ENCODE measurements at regions not wholly inside any gene's neighbourhood (a gene's known extent, or its start where the extent isn't known, plus 50 kb on each side); places are given as distances from the start of the nearest gene placed in this dataset.

- H3K27ac ChIP-seq (ENCODE audit: low read length), result no peak overlapping the region
- H3K4me3 ChIP-seq (ENCODE audit: low read depth in 1 of 2, low read length in 2 of 2), result no peak overlapping the region
- peaks cover 0 to 10% of the 10 kb centered on the region in 2 donors for H3K9me3 ChIP-seq (ENCODE audit: control insufficient read depth in 1 of 2, low read length in 2 of 2)
- H3K27me3 ChIP-seq (ENCODE audit: low read depth, low read length), result no peaks in the 10 kb centered on the region
- no peaks in the 10 kb centered on the region for H3K4me1 ChIP-seq (ENCODE audit: control insufficient read depth in 1 of 2, insufficient read depth in 2 of 2, low read length in 2 of 2)
- no peaks in the 10 kb centered on the region for H3K36me3 ChIP-seq (ENCODE audit: control insufficient read depth in 1 of 2, insufficient read depth in 2 of 2, low read length in 2 of 2)
These were observed 1168.2 kb downstream of the BRD1 start for GRCh38 chr22:48659404-48659996.

- H3K27ac ChIP-seq (ENCODE audit: low read length), result no peak overlapping the region
- no peaks in the 10 kb centered on the region for H3K36me3 ChIP-seq (ENCODE audit: control insufficient read depth in 1 of 2, insufficient read depth in 2 of 2, low read length in 2 of 2)
- H3K27me3 ChIP-seq (ENCODE audit: low read depth, low read length), result no peaks in the 10 kb centered on the region
- H3K4me1 ChIP-seq (ENCODE audit: control insufficient read depth in 1 of 2, insufficient read depth in 2 of 2, low read length in 2 of 2), result no peaks in the 10 kb centered on the region
- peaks cover 0 to 6% of the 10 kb centered on the region in 2 donors for H3K9me3 ChIP-seq (ENCODE audit: control insufficient read depth in 1 of 2, low read length in 2 of 2)
- H3K4me3 ChIP-seq (ENCODE audit: low read depth in 1 of 2, low read length in 2 of 2), result no peak overlapping the region
These were observed 1168.8 kb downstream of the BRD1 start for GRCh38 chr22:48658871-48659270.

- H3K27ac ChIP-seq (ENCODE audit: low read length), result no peak overlapping the region
- H3K9me3 ChIP-seq (ENCODE audit: control insufficient read depth in 1 of 2, low read length in 2 of 2), result peaks cover 0 to 2% of the 10 kb centered on the region in 2 donors
- no peak overlapping the region for H3K4me3 ChIP-seq (ENCODE audit: low read depth in 1 of 2, low read length in 2 of 2)
- H3K4me1 ChIP-seq (ENCODE audit: control insufficient read depth in 1 of 2, insufficient read depth in 2 of 2, low read length in 2 of 2), result no peaks in the 10 kb centered on the region
- H3K36me3 ChIP-seq (ENCODE audit: control insufficient read depth in 1 of 2, insufficient read depth in 2 of 2, low read length in 2 of 2), result no peaks in the 10 kb centered on the region
- no peaks in the 10 kb centered on the region for H3K27me3 ChIP-seq (ENCODE audit: low read depth, low read length)
These were observed 1169.4 kb downstream of the BRD1 start for GRCh38 chr22:48658246-48658645.

GRCh38 chr22:48654492-48654891 lies 1173.2 kb downstream of the BRD1 start:
- Histone ChIP-seq H3K9me3 (ENCODE audit: control insufficient read depth in 1 of 2, low read length in 2 of 2) (no peaks in the 10 kb centered on the region), H3K36me3 (ENCODE audit: control insufficient read depth in 1 of 2, insufficient read depth in 2 of 2, low read length in 2 of 2) (no peaks in the 10 kb centered on the region), H3K4me1 (ENCODE audit: control insufficient read depth in 1 of 2, insufficient read depth in 2 of 2, low read length in 2 of 2) (no peaks in the 10 kb centered on the region), H3K4me3 (ENCODE audit: low read depth in 1 of 2, low read length in 2 of 2) (no peak overlapping the region), H3K27ac (ENCODE audit: low read length) (no peak overlapping the region), H3K27me3 (ENCODE audit: low read depth, low read length) (no peaks in the 10 kb centered on the region)

GRCh38 chr22:48653929-48654328 lies 1173.7 kb downstream of the BRD1 start:
- no peak overlapping the region for H3K4me3 ChIP-seq (ENCODE audit: low read depth in 1 of 2, low read length in 2 of 2)
- no peaks in the 10 kb centered on the region for H3K9me3 ChIP-seq (ENCODE audit: control insufficient read depth in 1 of 2, low read length in 2 of 2)
- H3K36me3 ChIP-seq (ENCODE audit: control insufficient read depth in 1 of 2, insufficient read depth in 2 of 2, low read length in 2 of 2), result no peaks in the 10 kb centered on the region
- no peak overlapping the region for H3K27ac ChIP-seq (ENCODE audit: low read length)
- H3K4me1 ChIP-seq (ENCODE audit: control insufficient read depth in 1 of 2, insufficient read depth in 2 of 2, low read length in 2 of 2), result no peaks in the 10 kb centered on the region
- no peaks in the 10 kb centered on the region for H3K27me3 ChIP-seq (ENCODE audit: low read depth, low read length)

GRCh38 chr22:48653306-48653705 lies 1174.4 kb downstream of the BRD1 start:
- H3K9me3 ChIP-seq (ENCODE audit: control insufficient read depth in 1 of 2, low read length in 2 of 2), result no peaks in the 10 kb centered on the region
- H3K27me3 ChIP-seq (ENCODE audit: low read depth, low read length), result no peaks in the 10 kb centered on the region
- H3K4me3 ChIP-seq (ENCODE audit: low read depth in 1 of 2, low read length in 2 of 2), result no peak overlapping the region
- H3K4me1 ChIP-seq (ENCODE audit: control insufficient read depth in 1 of 2, insufficient read depth in 2 of 2, low read length in 2 of 2), result no peaks in the 10 kb centered on the region
- H3K27ac ChIP-seq (ENCODE audit: low read length), result no peak overlapping the region
- no peaks in the 10 kb centered on the region for H3K36me3 ChIP-seq (ENCODE audit: control insufficient read depth in 1 of 2, insufficient read depth in 2 of 2, low read length in 2 of 2)

- Histone ChIP-seq H3K27me3 (ENCODE audit: low read depth, low read length) (no peaks in the 10 kb centered on the region), H3K27ac (ENCODE audit: low read length) (no peak overlapping the region), H3K9me3 (ENCODE audit: control insufficient read depth in 1 of 2, low read length in 2 of 2) (no peaks in the 10 kb centered on the region), H3K4me1 (ENCODE audit: control insufficient read depth in 1 of 2, insufficient read depth in 2 of 2, low read length in 2 of 2) (no peaks in the 10 kb centered on the region), H3K4me3 (ENCODE audit: low read depth in 1 of 2, low read length in 2 of 2) (no peak overlapping the region), H3K36me3 (ENCODE audit: control insufficient read depth in 1 of 2, insufficient read depth in 2 of 2, low read length in 2 of 2) (no peaks in the 10 kb centered on the region)
These were observed 1174.9 kb downstream of the BRD1 start for GRCh38 chr22:48652796-48653195.

GRCh38 chr22:48651981-48652538 lies 1175.6 kb downstream of the BRD1 start:
- Histone ChIP-seq H3K27ac (ENCODE audit: low read length) (no peak overlapping the region), H3K36me3 (ENCODE audit: control insufficient read depth in 1 of 2, insufficient read depth in 2 of 2, low read length in 2 of 2) (no peaks in the 10 kb centered on the region), H3K27me3 (ENCODE audit: low read depth, low read length) (no peaks in the 10 kb centered on the region), H3K4me1 (ENCODE audit: control insufficient read depth in 1 of 2, insufficient read depth in 2 of 2, low read length in 2 of 2) (no peaks in the 10 kb centered on the region), H3K9me3 (ENCODE audit: control insufficient read depth in 1 of 2, low read length in 2 of 2) (no peaks in the 10 kb centered on the region), H3K4me3 (ENCODE audit: low read depth in 1 of 2, low read length in 2 of 2) (no peak overlapping the region)

- no peaks in the 10 kb centered on the region for H3K4me1 ChIP-seq (ENCODE audit: control insufficient read depth in 1 of 2, insufficient read depth in 2 of 2, low read length in 2 of 2)
- H3K27me3 ChIP-seq (ENCODE audit: low read depth, low read length), result no peaks in the 10 kb centered on the region
- no peak overlapping the region for H3K4me3 ChIP-seq (ENCODE audit: low read depth in 1 of 2, low read length in 2 of 2)
- no peaks in the 10 kb centered on the region for H3K9me3 ChIP-seq (ENCODE audit: control insufficient read depth in 1 of 2, low read length in 2 of 2)
- no peaks in the 10 kb centered on the region for H3K36me3 ChIP-seq (ENCODE audit: control insufficient read depth in 1 of 2, insufficient read depth in 2 of 2, low read length in 2 of 2)
- H3K27ac ChIP-seq (ENCODE audit: low read length), result no peak overlapping the region
These were observed 1176.4 kb downstream of the BRD1 start for GRCh38 chr22:48651036-48651890.

GRCh38 chr22:48650323-48651035 lies 1177.2 kb downstream of the BRD1 start:
- Histone ChIP-seq H3K27me3 (ENCODE audit: low read depth, low read length) (no peaks in the 10 kb centered on the region), H3K9me3 (ENCODE audit: control insufficient read depth in 1 of 2, low read length in 2 of 2) (no peaks in the 10 kb centered on the region), H3K4me3 (ENCODE audit: low read depth in 1 of 2, low read length in 2 of 2) (no peak overlapping the region), H3K27ac (ENCODE audit: low read length) (no peak overlapping the region), H3K4me1 (ENCODE audit: control insufficient read depth in 1 of 2, insufficient read depth in 2 of 2, low read length in 2 of 2) (no peaks in the 10 kb centered on the region), H3K36me3 (ENCODE audit: control insufficient read depth in 1 of 2, insufficient read depth in 2 of 2, low read length in 2 of 2) (no peaks in the 10 kb centered on the region)

- Histone ChIP-seq H3K27ac (ENCODE audit: low read length) (no peak overlapping the region), H3K36me3 (ENCODE audit: control insufficient read depth in 1 of 2, insufficient read depth in 2 of 2, low read length in 2 of 2) (no peaks in the 10 kb centered on the region), H3K4me1 (ENCODE audit: control insufficient read depth in 1 of 2, insufficient read depth in 2 of 2, low read length in 2 of 2) (no peaks in the 10 kb centered on the region), H3K27me3 (ENCODE audit: low read depth, low read length) (no peaks in the 10 kb centered on the region), H3K4me3 (ENCODE audit: low read depth in 1 of 2, low read length in 2 of 2) (no peak overlapping the region), H3K9me3 (ENCODE audit: control insufficient read depth in 1 of 2, low read length in 2 of 2) (no peaks in the 10 kb centered on the region)
These were observed 1178.2 kb downstream of the BRD1 start for GRCh38 chr22:48649466-48649865.

Measured in muscle layer of duodenum (tissue), 2 donors.